HG02938 (cell line): ENCODE measurements at regions not wholly inside any gene's neighbourhood (a gene's known extent, or its start where the extent isn't known, plus 50 kb on each side); places are given as distances from the start of the nearest gene placed in this dataset.

ENCODE experiments used
- ATAC-seq: cut with Tn5 transposase; IDR thresholded peaks from one replicate; pipeline ENCODE4 v1.9.1; 2021; ENCODE audit warnings: mild to moderate bottlenecking, moderate library complexity; ENCODE audit not compliant: unreplicated experiment

DNA sequence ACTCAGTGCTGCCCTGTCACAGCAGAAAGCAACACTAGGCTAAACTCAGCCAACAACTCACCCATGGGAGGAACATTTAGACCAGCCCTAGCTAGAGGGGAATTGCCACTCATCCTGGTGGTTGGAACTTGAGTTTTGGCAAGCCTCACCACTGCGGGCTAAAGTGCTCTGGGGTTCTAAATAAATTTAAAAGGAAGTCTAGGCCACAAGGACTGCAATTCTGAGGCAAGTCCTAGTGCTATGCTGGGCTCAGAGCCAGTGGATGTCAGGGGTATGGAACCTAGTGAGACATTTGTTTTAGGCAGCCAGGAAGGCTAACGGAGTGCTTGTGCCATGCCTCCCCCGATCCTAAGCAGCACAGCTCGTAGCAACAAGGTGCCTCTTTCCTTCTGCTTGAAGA lies 78.0 kb downstream of the RGS13 start:
- ATAC-seq: no peak

- no peak for ATAC-seq
Measured at GRCh38 chr1:192724670-192725069, 84.2 kb upstream of the RGS2 start.

DNA sequence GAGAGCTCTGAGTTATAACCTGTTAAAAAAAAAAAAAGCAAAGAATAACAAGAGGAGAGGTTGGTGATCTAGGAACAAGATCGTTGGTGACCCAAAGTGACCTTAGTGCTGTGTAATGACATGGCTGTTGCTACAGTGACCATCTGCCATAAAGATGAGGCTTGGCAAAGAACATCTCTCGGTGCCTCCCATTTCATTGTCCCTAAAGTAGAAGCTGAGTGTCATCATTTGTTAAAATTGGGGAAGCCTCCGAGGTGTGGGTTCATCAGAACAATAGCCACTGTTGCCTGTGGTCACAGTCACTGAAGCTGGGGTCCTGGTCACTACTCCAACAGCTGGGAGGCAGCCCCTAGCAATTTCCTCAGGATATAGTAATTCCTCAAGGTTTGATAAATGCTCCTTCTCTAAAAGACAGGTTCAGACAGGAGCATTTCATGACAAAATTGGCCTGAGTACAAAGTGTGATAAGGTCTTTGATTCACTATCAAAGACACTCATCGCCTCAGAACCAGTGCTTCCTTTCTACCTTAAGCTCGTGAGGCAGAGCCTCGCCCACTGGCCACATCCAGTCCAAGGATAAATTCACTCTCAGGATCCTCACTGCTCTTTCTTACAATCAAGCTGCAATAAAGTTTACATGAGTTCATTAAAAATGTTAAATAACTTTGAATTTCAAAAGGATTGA lies 81.9 kb upstream of the RGS2 start:
- no peak for ATAC-seq

- no peak for ATAC-seq
Measured at GRCh38 chr1:192729500-192729899, 79.3 kb upstream of the RGS2 start.

DNA sequence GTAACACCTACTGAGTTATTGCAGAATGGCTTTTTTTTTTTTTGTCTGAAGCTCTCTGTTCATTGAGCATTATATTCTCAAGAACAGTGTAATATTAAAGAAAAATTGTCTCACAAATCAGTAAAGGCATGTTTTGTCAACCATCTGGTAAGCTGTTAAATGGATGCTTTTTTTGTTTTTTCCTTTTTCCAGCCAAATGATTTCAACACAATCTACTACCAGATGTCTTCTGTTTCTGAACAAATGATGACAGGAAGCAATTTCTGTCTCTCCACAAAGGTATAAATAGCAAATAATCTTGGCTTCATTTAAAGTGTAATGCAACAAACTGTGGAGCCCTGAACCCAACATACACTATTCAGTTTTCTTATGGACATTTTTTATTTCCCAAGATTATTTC lies 78.6 kb upstream of the RGS2 start:
- no peak for ATAC-seq

DNA sequence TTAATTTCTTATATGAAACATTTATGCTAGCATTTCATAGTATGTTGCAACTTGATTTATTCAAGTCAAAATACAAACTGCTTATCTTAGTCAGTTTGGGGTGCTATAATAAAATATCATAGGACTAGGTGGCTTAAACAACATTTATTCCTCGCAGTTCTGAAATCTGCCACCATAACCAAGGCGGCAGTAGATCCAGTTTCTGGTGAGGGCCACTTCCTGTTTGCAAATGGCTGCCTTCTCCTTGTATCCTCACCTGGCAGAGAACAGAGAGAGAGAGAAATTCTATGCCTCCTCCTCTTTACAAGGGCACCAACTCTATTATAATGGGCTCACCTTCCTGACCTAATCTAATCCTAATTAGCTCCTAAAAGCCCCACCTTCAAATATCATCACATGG lies 76.1 kb upstream of the RGS2 start:
- ATAC-seq: peak; percentile 86

DNA sequence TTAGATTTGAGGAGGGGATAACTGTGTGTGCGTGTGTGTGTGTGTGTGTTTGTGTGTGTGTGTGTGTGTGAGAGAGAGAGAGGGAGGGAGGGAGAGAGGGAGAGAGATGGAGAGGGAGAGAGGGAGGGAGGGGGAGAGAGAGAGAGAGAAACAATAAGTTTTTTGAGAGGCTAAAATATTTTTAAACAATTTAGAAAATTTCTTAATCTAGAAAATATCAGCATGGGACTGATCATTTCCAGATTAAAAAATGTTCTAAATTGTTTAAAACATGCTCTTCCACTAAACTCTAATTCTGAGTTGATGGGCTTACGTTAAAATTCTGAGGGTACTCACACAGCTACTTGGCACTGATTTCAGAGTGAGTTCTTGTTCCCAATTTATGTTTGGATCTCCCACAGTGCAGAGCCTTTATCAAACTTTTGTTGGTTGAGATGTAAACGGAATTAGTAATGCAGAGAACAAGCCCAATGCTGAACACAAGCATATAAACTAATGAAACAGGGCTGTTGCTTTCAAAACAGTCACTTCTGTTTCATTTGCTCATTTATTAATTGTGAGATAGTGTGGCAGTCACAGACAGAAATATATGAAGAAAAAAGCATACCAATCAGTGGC lies 73.4 kb upstream of the RGS2 start:
- ATAC-seq: no peak

DNA sequence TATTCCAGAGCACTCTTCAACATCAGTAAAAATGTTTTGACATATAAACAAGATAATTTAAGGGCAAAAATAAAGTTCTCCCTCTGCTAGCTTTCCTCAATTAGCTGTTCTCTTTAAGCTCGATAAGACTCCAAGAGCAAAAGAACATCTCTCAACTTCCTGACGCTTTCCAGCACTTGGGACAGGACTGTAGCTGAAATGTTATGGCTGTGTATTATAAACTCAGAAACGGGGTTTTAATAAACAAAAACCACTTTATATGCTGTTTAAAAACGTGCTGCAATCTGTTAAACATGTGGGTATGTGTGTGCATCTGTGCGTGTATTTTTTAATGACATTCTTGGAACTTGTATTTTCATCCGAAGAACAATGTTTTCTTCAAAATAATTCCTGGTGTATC lies 71.5 kb upstream of the RGS2 start:
- no peak for ATAC-seq

GRCh38 chr1:192739476-192740184 lies 69.2 kb upstream of the RGS2 start:
- ATAC-seq: no peak

DNA sequence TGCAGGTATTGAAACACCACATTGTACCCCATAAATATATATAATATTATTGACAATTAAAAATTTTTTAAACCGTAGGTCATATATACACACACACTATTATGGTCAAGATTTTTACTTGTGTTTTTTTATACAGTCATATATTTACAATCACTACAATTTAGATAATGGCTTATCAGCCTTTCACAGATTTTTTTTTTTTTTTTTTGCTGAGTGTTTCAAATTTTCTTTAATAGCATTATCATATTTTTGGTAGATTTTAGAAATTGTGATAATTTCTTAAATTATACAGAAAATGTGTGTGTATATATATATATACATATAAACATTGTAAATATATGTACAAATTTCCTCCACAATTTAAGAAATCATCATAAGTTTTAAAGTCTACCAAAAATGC lies 68.6 kb upstream of the RGS2 start:
- ATAC-seq: no peak

- no peak for ATAC-seq
Measured at GRCh38 chr1:192741095-192741494, 67.7 kb upstream of the RGS2 start.

DNA sequence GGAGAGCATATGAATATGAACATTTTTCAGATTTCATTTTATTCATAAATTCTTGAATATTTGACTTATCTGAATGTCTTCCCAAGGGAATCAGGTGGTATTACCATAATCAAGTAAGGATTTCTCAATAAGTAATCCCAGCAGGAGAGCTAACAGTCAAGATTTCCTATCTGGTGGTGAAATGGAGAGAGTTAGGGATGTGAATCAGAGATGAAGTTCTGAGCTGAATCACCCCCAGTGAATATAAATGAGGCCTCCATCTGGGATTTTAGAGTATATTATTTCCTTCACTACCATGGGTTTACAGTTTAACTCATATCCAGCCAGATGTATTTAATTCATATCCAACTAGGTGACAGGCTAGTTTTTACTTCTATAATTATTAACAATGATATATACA lies 61.5 kb upstream of the RGS2 start:
- no peak for ATAC-seq

DNA sequence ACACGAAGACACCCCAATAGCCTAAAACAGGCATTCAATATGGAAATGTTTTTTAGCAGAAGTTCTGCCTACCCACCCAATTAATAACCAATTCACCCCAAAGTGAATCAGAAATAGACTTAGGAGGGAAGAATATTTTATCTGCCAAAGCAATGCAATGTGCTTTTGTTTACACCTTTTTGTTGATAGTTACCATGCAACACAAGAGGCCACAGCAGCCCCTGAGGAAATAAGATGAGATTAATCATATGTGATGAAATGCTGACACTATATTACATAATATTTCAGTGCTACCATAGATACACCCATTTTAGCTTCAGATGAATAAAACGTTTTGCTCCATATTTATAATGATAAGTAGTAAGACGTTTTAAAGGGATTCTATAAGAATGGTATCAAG lies 60.9 kb upstream of the RGS2 start:
- ATAC-seq: no peak

DNA sequence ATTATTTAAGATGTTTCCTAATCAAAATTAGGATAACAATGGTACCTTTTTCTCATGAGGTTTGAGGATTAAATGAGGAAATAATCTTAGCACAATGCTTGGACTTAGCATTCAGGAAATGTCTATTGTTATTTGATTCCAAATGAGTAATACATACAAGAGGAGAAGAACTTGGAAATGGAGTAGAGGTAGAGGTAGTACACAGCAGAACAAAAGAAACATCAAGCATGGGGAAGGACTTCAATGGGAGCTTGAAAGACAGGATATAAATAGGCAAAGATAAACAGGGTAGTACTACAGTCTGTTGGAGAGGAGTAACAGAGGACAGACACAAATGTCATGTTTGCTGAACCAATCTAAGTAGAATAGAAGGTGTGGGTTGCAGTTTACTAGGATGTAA lies 59.5 kb upstream of the RGS2 start:
- no peak for ATAC-seq

DNA sequence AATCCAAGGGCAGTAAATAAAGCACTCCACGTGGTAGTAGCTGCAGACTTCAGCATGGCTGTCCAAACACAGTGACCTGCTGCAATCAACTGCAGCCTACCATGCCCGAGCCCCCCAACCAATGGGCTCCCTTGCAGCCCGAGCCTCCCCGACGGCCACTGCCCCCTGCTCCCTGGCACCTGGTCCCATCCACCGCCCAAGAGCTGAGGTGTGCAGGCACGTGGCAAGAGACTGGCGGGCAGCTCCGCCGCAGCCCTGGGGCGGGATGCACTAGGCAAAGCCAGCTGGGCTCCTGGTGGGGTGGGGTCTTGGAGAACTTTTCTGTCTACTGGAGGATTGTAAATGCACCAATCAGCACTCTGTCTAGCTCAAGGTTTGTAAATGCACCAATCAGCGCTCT lies 57.6 kb upstream of the RGS2 start:
- no peak for ATAC-seq

DNA sequence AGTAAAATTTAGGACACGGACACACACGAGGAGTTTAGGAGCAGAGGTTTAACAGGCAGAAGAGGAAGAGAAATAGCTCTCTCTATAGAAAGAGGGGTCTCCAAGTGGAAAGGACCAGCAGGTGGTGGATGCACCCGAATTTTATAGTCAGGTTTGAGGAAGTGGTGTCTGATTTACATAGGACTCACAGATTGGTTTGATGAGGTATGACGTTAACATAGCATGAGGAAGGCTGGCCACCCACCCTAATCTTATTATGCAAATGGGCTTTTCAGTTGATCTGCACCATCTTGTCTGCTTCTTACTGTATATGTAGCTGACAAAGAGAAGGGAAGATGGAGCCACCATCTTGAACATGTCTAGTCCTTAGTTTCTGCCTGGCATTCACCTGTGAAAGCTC lies 52.5 kb upstream of the RGS2 start:
- no peak for ATAC-seq

DNA sequence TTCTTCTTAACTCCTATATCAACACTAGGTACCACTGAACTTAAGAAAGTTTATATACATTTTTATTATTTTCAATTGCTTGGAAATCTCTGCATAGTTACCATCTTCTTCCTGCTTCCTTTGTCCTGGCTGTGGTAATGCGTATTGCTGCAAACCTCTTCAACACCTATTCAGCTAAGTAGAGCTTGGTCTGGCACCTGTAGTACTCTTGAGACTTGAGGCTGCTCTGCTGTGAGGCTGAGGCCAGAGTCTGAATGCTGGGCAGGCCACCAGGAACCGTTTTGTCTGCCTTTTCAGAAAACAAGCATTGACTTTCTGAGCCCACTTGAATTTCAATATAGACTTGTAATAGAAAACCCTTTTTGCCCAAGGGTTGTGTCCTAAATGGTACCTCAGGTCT lies 52.0 kb upstream of the RGS2 start:
- ATAC-seq: no peak

- ATAC-seq: no peak
Measured at GRCh38 chr1:192758492-192758891, 50.3 kb upstream of the RGS2 start.
